GM18505 (cell line): ENCODE measurements at regions not wholly inside any gene's neighbourhood (a gene's known extent, or its start where the extent isn't known, plus 50 kb on each side); places are given as distances from the start of the nearest gene placed in this dataset.
"Not testable (repeated sequence)": the region's sequence is repeated elsewhere in the genome, so short reads cannot be mapped to it uniquely, and the experiment has no call there.

Source experiments
- ATAC-seq: cut with Tn5 transposase; IDR thresholded peaks from one replicate; pipeline ENCODE4 v1.9.1; 2021; ENCODE audit not compliant: unreplicated experiment
- POLR2A ChIP-seq: IDR thresholded peaks from 4 replicates; pipeline ENCODE4 v1.6.1; 2011; ENCODE audit warnings: borderline replicate concordance; ENCODE audit not compliant: insufficient read depth, insufficient read length; ENCODE audit errors: extremely low read depth

DNA sequence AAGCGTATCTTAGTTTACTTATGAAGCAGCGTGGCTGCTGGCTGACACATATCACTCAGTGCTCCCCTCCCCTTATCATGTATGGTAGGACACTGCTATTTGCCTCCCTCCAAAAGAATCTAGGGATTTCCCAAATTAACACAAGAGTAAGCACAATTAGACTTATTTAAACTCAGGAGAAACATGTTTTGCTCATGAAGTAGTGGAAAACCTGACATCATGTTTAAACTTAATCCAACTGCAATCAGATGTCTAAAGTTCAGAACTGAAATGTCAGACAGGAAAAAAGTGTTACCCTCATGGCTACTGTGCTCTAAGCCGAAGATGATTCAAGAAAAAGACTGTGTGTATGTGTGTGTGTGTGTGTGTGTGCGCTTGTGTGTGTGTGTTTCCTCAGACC is 324.1 kb upstream of the TNC start:
- no peak for TF ChIP-seq POLR2A
- no peak for ATAC-seq

GRCh38 chr9:115443890-115444289 is 325.9 kb upstream of the TNC start:
- no peak for TF ChIP-seq POLR2A
- ATAC-seq = no peak

- no peak for ATAC-seq
- no peak for TF ChIP-seq POLR2A
Observed at GRCh38 chr9:115444959-115445358, 327.0 kb upstream of the TNC start.

DNA sequence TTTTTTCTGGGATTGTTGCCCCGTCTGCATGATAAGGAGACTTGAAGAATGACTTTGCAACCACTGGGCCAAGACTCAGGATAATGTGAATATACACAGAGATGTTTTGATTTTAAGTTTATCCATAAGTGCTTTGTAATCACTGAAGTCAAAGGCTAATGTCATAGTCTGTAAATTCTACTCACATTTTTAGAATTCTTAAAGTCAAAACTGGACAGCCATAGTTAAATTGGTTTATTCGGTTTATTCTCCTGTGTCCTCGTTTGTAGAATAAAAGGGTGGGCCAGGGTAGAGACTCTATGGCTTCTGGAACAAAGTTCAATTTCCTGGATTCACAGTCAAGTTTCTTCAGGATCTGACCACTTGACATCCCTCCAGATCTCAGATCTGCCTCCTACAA is 327.7 kb upstream of the TNC start:
- TF ChIP-seq POLR2A = no peak
- no peak for ATAC-seq

- no peak for ATAC-seq
- TF ChIP-seq POLR2A = no peak
Observed at GRCh38 chr9:115456515-115456914, 338.6 kb upstream of the TNC start.

DNA sequence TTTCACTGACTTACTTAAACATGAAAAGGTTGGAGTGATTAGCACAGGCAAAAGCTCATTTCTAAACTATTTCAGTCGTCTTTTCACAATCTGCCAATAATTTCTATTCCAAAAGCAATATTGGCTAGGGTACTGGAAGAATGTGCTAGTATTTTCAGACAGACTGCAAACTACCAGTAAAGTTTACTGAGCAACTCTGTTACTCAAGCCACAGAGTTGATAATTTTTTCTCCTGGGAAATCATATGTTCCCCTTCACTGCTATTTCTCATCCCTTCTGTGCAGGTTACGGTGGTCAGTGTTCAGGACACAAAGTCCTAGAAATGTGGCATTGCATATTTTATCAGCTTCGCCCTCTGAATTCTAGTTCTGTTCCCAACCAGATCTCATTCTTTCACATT is 343.3 kb upstream of the TNC start:
- TF ChIP-seq POLR2A = no peak
- no peak for ATAC-seq

DNA sequence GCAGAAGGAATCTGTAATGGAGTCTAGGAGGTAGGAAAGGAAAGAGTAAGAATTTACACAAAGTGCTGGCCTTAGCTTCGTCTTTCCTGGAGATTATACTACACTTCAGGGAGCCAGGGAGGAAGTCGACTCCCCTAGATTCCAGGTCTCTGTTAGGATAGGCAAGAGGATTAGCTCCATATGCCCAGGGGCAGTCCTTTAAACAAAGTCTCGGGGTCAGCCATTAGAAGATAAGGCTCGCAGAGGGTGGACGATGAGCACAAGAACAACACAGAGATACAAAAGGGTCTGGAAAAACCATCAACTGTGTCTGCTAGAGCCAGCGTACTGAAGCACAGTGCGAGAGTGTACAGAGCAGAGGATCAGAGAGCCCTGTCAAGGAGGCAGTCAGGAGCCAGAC is 344.7 kb upstream of the TNC start:
- ATAC-seq = no peak
- no peak for TF ChIP-seq POLR2A

DNA sequence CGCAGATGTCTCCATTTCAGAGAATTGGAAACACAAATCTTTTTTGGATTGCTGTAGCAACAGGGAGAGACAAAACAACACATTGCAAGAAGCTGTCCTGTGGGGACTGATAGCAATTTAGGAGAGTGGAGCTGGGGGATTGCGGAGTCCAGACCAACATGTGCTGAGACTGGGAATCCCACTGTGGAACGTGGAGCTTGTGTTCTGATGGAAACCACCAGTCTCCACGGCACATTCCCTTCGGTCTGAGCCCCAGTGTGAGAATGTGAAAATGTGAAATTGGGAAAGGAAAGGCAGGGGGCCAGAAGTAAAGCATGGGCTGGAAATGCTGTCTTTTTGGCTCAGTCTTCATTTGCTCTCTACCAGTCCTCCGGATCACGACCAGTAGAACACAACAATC is 348.8 kb upstream of the TNC start:
- ATAC-seq = no peak
- TF ChIP-seq POLR2A = no peak

DNA sequence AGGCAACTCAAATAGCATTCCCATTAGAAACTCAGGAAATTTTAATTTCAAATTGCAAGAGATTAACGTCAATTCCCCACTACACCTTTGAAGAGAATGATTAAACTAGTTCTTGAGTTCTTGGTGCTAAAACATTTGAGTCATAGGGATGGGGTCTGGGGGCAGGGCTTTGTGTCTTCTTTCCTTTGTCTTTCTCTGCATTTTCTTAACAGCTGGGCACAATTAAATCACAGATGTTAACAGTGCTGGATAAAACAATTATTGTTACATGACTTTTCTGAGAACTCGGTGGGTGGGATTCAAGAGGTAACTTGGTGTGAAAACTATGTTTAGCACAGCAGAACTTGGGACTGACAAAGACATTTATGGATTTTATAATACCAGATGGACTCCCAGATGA is 351.9 kb upstream of the TNC start:
- no peak for ATAC-seq
- TF ChIP-seq POLR2A = no peak

GRCh38 chr9:115473032-115473431 is 355.1 kb upstream of the TNC start:
- not testable (repeated sequence) for ATAC-seq

- no peak for ATAC-seq
Observed at GRCh38 chr9:115481769-115482168, 363.8 kb upstream of the TNC start.

DNA sequence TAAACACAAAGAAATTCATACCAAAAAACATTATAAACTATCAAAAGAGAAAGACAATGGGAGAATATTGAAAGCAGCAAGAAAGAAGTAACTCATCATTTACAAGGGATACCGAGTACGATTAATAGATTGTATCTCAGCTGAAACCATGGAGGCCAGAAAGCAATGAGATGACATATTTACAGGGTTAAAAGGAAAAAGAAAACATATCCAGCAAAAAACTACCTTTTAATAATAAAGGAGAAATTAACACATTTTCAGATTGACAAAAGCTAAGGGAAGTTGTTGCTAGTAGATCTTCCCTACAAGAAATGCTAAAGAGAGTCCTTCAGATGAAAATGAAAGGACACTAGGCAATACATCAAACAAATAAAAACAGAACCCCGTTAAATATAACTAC is 364.8 kb upstream of the TNC start:
- no peak for TF ChIP-seq POLR2A
- no peak for ATAC-seq

More at GRCh38 chr9:115481769-115482168, 363.8 kb upstream of the TNC start:
- no peak for TF ChIP-seq POLR2A

DNA sequence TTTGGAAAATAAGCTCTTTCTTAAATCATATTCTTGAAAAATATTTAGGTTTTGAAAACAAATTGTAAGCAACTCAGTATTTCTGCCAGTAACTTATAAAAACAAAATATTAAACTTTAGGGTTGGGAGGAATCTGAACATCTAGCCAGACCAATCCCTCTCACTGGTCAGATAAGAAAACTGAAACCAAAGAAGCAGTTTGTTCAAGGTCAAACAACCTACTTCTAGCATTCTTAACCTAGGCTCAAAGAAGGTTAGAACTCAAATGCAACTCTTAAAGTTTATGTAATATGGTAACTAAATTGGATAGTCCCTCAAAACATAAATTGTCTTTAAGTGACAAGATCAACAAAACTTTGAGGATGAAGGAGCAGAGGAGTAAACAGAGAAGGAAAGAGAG is 374.9 kb upstream of the TNC start:
- no peak for TF ChIP-seq POLR2A
- no peak for ATAC-seq

DNA sequence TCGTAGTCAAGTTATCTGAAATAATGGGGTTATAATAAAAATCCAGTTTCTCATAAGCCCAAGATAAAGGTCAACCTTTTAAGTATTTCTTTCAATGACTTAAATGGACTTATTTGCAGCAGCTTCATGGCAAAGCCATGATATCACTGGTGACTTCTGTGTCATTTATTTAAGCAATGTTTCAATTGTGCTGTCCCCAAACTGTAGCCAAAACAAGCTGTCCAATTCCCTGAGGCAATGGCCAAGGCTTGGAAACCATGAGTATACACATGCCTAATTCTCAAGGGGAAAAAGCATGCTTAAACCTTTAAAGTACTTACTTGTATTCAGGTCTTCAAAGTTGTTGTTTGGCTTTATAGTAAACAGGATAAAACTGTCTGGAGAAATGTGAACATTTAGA is 376.4 kb upstream of the TNC start:
- no peak for TF ChIP-seq POLR2A
- no peak for ATAC-seq

DNA sequence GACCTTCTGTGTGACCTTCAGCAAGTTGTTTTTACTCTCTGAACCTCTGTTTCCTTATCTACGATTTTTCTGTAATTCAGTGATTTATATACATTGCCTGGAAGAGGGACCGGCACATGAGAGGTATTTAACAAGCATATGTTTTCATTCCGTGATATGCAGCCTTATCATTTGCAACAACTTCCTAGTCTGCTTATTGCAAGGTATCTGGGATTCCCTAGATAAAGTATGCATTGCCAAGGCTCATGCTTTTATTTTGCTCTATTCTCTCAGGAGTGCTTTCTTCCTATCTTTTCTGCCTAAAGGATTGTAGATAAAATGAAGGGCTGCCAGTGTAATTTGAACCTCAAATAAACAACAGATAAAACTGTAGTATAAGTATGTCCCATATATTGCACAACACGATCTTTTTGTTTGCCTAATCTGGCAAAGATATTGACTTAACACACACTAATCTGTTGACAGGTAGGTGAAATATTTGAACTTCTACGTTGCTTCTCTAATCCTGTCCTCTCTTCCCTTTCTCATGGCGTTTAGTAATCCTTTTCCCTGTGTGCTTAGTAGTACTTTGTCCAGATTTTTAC is 377.2 kb upstream of the TNC start:
- ATAC-seq = no peak
- no peak for TF ChIP-seq POLR2A
